SK-N-SH (cell line): ENCODE measurements at regions not wholly inside any gene's neighbourhood (a gene's known extent, or its start where the extent isn't known, plus 50 kb on each side); places are given as distances from the start of the nearest gene placed in this dataset.
A peak's percentile ranks its signal among the peaks of the same experiment; 100 is the strongest.

ENCODE experiments used
- CTCF ChIA-PET: fragments of 300-600, 350-600 bp; formaldehyde crosslinking; extraction: SDS; loops from one replicate; lab custom pipeline; 2021; lab: Yijun Ruan, JAX
- POLR2A ChIA-PET: fragments of 350-600 bp; sonication (Branson Sonifier 250); formaldehyde crosslinking; extraction: SDS; loops from one replicate; lab custom pipeline; 2020; ENCODE audit warnings: antibody characterized with exemption, inconsistent platforms; lab: Yijun Ruan, JAX
- DNase-seq: peaks from one replicate; pipeline ENCODE4 v3.0.0; 2012
- H2AFZ ChIP-seq: fragments of 200-600 bp; sonication (generic); 2 replicates; pipeline ENCODE4 v1.8.1; 2016; ENCODE audit warnings: antibody characterized with exemption, mild to moderate bottlenecking, low read depth
- H3F3A ChIP-seq: fragments of 200-600 bp; sonication (generic); replicated peaks from 2 replicates; pipeline ENCODE3; 2016; ENCODE audit warnings: antibody characterized with exemption, mild to moderate bottlenecking; ENCODE audit not compliant: insufficient read depth
- H3K27ac ChIP-seq, 2 experiments: fragments of 200-500 bp in 1 of 2; fragments of 200-600 bp in 1 of 2; sonication (Bioruptor generic) in 1 of 2; sonication (generic), shearing (Covaris generic) in 1 of 2; 2 replicates each; pipeline versions ENCODE4 v1.5.1 to v1.6.1; 2014 to 2016; ENCODE audit warnings: low read depth in 2 of 2, inconsistent platforms in 1 of 2, low read length in 1 of 2, mild to moderate bottlenecking in 1 of 2, mixed read lengths in 1 of 2
- H3K27me3 ChIP-seq: fragments of 200-600 bp; sonication (generic), shearing (Covaris generic); 2 replicates; pipeline ENCODE4 v1.6.1; 2016; ENCODE audit warnings: mixed run types; ENCODE audit not compliant: insufficient read depth
- H3K36me3 ChIP-seq, 2 experiments: fragments of 200-500 bp in 1 of 2; fragments of 200-600 bp in 1 of 2; sonication (Bioruptor generic) in 1 of 2; sonication (generic) in 1 of 2; replicated peaks in 1 of 2; 2 replicates each; pipeline versions ENCODE3 to v1.5.1; 2014 to 2016; ENCODE audit warnings: low read length in 1 of 2, mild to moderate bottlenecking in 1 of 2; ENCODE audit not compliant: insufficient read depth in 2 of 2, control insufficient read depth in 1 of 2
- H3K4me1 ChIP-seq, 2 experiments: fragments of 200-500 bp in 1 of 2; fragments of 200-600 bp in 1 of 2; sonication (Bioruptor generic) in 1 of 2; sonication (generic), shearing (Covaris generic) in 1 of 2; 2 replicates each; pipeline versions ENCODE4 v1.5.1 to v1.6.1; 2014 to 2016; ENCODE audit warnings: low read depth in 1 of 2, low read length in 1 of 2, mixed run types in 1 of 2; ENCODE audit not compliant: insufficient read depth in 2 of 2, control insufficient read depth in 1 of 2
- H3K4me2 ChIP-seq: fragments of 200-600 bp; sonication (generic), shearing (Covaris generic); 2 replicates; pipeline ENCODE4 v1.6.1; 2017; ENCODE audit warnings: mixed run types
- H3K4me3 ChIP-seq, 2 experiments: fragments of 200-500 bp in 1 of 2; fragments of 200-600 bp in 1 of 2; sonication (Bioruptor generic) in 1 of 2; sonication (generic), shearing (Covaris generic) in 1 of 2; 2 replicates each; pipeline versions ENCODE4 v1.5.1 to v1.8.1; 2014 to 2016; ENCODE audit warnings: low read depth in 2 of 2, inconsistent platforms in 1 of 2, low read length in 1 of 2, mild to moderate bottlenecking in 1 of 2, mixed read lengths in 1 of 2, moderate library complexity in 1 of 2
- H3K79me2 ChIP-seq: fragments of 200-600 bp; sonication (generic); 2 replicates; pipeline ENCODE4 v1.8.1; 2017; ENCODE audit warnings: mild to moderate bottlenecking; ENCODE audit not compliant: insufficient read depth
- H3K9ac ChIP-seq: fragments of 200-600 bp; sonication (generic); 2 replicates; pipeline ENCODE4 v1.6.1; 2017; ENCODE audit warnings: mixed run types
- H3K9me2 ChIP-seq: fragments of 200-600 bp; sonication (generic); 2 replicates; pipeline ENCODE4 v1.6.1; 2017; ENCODE audit warnings: mixed run types
- H3K9me3 ChIP-seq: fragments of 200-600 bp; sonication (generic); 2 replicates; pipeline ENCODE4 v1.6.1; 2017; ENCODE audit warnings: mixed run types, mild to moderate bottlenecking, moderate library complexity
- H4K20me1 ChIP-seq: fragments of 200-600 bp; sonication (generic); 2 replicates; pipeline ENCODE4 v1.6.1; 2017; ENCODE audit warnings: mild to moderate bottlenecking, mixed run types; ENCODE audit not compliant: insufficient read depth
- EP300 ChIP-seq, 2 experiments: IDR thresholded peaks; 2 replicates each; pipeline versions ENCODE4 v1.4.0 to v1.6.1; 2012; ENCODE audit warnings: borderline replicate concordance in 1 of 2, low read depth in 1 of 2, low read length in 1 of 2
- EZH2phosphoT487 ChIP-seq: fragments of 200-600 bp; sonication (generic); IDR thresholded peaks from 2 replicates; pipeline ENCODE4 v1.6.1; 2017; ENCODE audit warnings: low read depth, mixed run types, mild to moderate bottlenecking, antibody characterized with exemption, moderate library complexity, borderline replicate concordance
- FOSL2 ChIP-seq: IDR thresholded peaks from 2 replicates; pipeline ENCODE4 v1.4.0; 2012; ENCODE audit warnings: low read depth, mild to moderate bottlenecking, moderate library complexity, borderline replicate concordance
- FOXJ3 ChIP-seq: sonication (generic); formaldehyde crosslinking; IDR thresholded peaks from 2 replicates; pipeline ENCODE4 v1.5.1; 2020; ENCODE audit warnings: mild to moderate bottlenecking, missing genetic modification reagents
- JUND ChIP-seq: IDR thresholded peaks from 2 replicates; pipeline ENCODE4 v1.4.0; 2012
- POLR2AphosphoS5 ChIP-seq: IDR thresholded peaks from 2 replicates; pipeline ENCODE4 v1.6.1; 2012; ENCODE audit warnings: low read depth, low read length
- RAD21 ChIP-seq: IDR thresholded peaks from 2 replicates; pipeline ENCODE4 v1.6.1; 2012; ENCODE audit warnings: mild to moderate bottlenecking, low read length
- RXRA ChIP-seq: IDR thresholded peaks from 2 replicates; pipeline ENCODE4 v1.4.0; 2012; ENCODE audit warnings: low read depth, mild to moderate bottlenecking, borderline replicate concordance
- SIN3A ChIP-seq: IDR thresholded peaks from 2 replicates; pipeline ENCODE4 v1.6.1; 2012; ENCODE audit warnings: low read depth, mild to moderate bottlenecking, low read length, moderate library complexity, borderline replicate concordance
- SMC3 ChIP-seq: IDR thresholded peaks from 2 replicates; pipeline ENCODE4 v1.6.1; 2012; ENCODE audit warnings: low read depth, low read length, improper control_type of control experiment
- TCF12 ChIP-seq: IDR thresholded peaks from 2 replicates; pipeline ENCODE4 v1.4.0; 2012
- TEAD4 ChIP-seq: IDR thresholded peaks from 2 replicates; pipeline ENCODE4 v1.4.0; 2012; ENCODE audit warnings: mild to moderate bottlenecking, borderline replicate concordance; ENCODE audit not compliant: insufficient read depth
- YY1 ChIP-seq: IDR thresholded peaks from 2 replicates; pipeline ENCODE4 v1.4.0; 2012; ENCODE audit warnings: low read depth, mild to moderate bottlenecking
- WGBS: methylation state at CpG from one replicate; pipeline ENCODE4 v1.1.6; 2017; ENCODE audit warnings: low lambda C conversion rate; 5-methylcytosine and 5-hydroxymethylcytosine counted together
- TF ChIP-seq, protein P1 (sequence below): fragments of 200-600 bp; sonication (generic); IDR thresholded peaks from 2 replicates; pipeline ENCODE4 v1.6.1; 2017; ENCODE audit warnings: antibody characterized with exemption, mild to moderate bottlenecking, moderate library complexity

DNA sequence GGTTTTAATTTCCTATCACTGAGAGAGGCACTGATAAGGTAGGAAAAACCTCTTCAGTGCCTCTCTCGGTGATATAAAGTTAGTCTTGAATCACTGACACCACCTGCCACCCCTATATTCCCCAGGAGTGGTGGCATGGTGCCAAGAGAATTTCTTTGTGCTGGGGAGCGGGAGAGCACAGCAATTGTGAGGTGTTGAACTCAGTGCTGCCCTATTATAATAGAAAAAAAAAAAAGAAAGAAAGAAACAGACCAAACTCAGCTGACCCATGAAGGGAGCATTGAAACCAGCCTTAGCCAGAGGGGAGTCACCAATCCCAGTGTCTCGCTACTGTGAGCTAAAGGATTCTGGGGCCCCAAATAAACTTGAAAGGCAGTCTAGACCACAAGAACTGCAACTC, 201.4 kb upstream of the STT3B start:
- ChIA-PET CTCF (interaction anchor here (1.1 kb wide), 1 partner anchor 9 kb away, joined by 3 read pairs; no protein-coding TSS in a partner anchor), POLR2A (no interaction called here)
- no peaks in the 10 kb centered on the region for H3K4me1 ChIP-seq
- no peaks in the 10 kb centered on the region for H3K9me3 ChIP-seq
- TF ChIP-seq FOXJ3 (CRISPR knock-in tag), result no peak
- no peak for TF ChIP-seq RXRA
- no peak for TF ChIP-seq SMC3
- no peak for TF ChIP-seq JUND
- TF ChIP-seq, protein P1, sequence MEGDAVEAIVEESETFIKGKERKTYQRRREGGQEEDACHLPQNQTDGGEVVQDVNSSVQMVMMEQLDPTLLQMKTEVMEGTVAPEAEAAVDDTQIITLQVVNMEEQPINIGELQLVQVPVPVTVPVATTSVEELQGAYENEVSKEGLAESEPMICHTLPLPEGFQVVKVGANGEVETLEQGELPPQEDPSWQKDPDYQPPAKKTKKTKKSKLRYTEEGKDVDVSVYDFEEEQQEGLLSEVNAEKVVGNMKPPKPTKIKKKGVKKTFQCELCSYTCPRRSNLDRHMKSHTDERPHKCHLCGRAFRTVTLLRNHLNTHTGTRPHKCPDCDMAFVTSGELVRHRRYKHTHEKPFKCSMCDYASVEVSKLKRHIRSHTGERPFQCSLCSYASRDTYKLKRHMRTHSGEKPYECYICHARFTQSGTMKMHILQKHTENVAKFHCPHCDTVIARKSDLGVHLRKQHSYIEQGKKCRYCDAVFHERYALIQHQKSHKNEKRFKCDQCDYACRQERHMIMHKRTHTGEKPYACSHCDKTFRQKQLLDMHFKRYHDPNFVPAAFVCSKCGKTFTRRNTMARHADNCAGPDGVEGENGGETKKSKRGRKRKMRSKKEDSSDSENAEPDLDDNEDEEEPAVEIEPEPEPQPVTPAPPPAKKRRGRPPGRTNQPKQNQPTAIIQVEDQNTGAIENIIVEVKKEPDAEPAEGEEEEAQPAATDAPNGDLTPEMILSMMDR, result no peak
- TF ChIP-seq EZH2phosphoT487, result no peak
- TF ChIP-seq FOSL2, result no peak
- no peak for TF ChIP-seq TCF12
- no peak for TF ChIP-seq EP300 (IDR thresholded peaks at IDR 0.05; ENCODE audit: borderline replicate concordance in 1 of 2, low read depth in 1 of 2, low read length in 1 of 2)
- no peak for TF ChIP-seq SIN3A
- DNase-seq, result no peak
- H3F3A ChIP-seq, result no peaks in the 10 kb centered on the region
- H3K27me3 ChIP-seq, result no peaks in the 10 kb centered on the region
- WGBS, result 35% methylated on average over 3 of the region's 3 CpGs
- no peak overlapping the region for H3K4me3 ChIP-seq
- no peak overlapping the region for H3K27ac ChIP-seq
- H3K9ac ChIP-seq, result no peak overlapping the region
- H2AFZ ChIP-seq, result no peak overlapping the region
- no peak overlapping the region for H3K4me2 ChIP-seq
- no peaks in the 10 kb centered on the region for H3K9me2 ChIP-seq
- no peaks in the 10 kb centered on the region for H4K20me1 ChIP-seq
- no peaks in the 10 kb centered on the region for H3K79me2 ChIP-seq
- H3K36me3 ChIP-seq, result no peaks in the 10 kb centered on the region

DNA sequence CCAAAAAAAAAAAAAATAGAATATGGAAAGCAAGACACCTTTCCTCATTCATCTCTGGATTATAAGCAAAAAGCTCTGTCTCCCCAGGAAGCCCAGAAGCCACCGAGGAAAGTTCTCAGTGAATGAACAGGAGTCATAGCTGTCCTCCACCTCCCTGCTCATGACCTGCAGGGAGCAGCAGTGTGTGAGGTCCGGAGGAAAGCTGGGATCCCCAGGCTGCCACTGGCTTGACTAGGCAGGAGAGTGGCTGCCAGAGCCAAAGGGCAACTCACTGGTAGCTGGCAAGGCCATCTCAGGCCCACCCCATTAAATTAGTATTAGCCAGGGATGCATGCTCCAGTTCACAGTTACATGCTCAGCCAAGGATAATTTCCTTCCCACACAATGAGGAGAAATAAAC, 191.6 kb upstream of the STT3B start:
- H2AFZ ChIP-seq, result no peak overlapping the region
- POLR2A ChIA-PET, result interaction anchor here (1.0 to 1.2 kb wide), 2 partner anchors 191 to 192 kb away, joined by 3 read pairs; partner anchors contain the start of gene STT3B
- peak; percentile 2 for DNase-seq

More for the DNA sequence above, 191.6 kb upstream of the STT3B start:
- Histone ChIP-seq H3K9me2 (no peaks in the 10 kb centered on the region), H3K9me3 (no peaks in the 10 kb centered on the region), H3F3A (no peaks in the 10 kb centered on the region), H3K27me3 (no peaks in the 10 kb centered on the region), H3K79me2 (no peaks in the 10 kb centered on the region), H3K4me2 (no peak overlapping the region), H3K4me3 (no peak overlapping the region), H3K9ac (no peak overlapping the region), H3K4me1 (no peaks in the 10 kb centered on the region; a peak in 2 of 4 replicates), H3K36me3 (no peaks in the 10 kb centered on the region), H3K27ac (no peak overlapping the region), H4K20me1 (no peaks in the 10 kb centered on the region)
- WGBS, result 27% methylated on average over 2 of the region's 2 CpGs
- CTCF ChIA-PET, result interaction anchor here (0.9 kb wide), 1 partner anchor 142 kb away, joined by 3 read pairs; no protein-coding TSS in a partner anchor
- TF ChIP-seq YY1 (no peak), RAD21 (peak; percentile 51), POLR2AphosphoS5 (no peak), TEAD4 (no peak)
- TF ChIP-seq, protein P1, result peak; percentile 9; the same call in 1 of the 2 replicates
